ENCODE measurements at regions not wholly inside any gene's neighbourhood (a gene's known extent, or its start where the extent isn't known, plus 50 kb on each side); places are given as distances from the start of the nearest gene placed in this dataset.

- TF ChIP-seq CTCF (IDR thresholded peaks at IDR 0.05): no peak
- no peaks in the 10 kb centered on the region for H3K36me3 ChIP-seq
- H3K27ac ChIP-seq: no peak overlapping the region
- no peak overlapping the region for H3K9ac ChIP-seq (ENCODE audit: low read depth in 2 of 2, low read length in 2 of 2)
- DNase-seq: no peak
- H3K9me3 ChIP-seq: no peaks in the 10 kb centered on the region
- no peak overlapping the region for H3K4me3 ChIP-seq
- H3K4me1 ChIP-seq: no peaks in the 10 kb centered on the region
- no peaks in the 10 kb centered on the region for H3K27me3 ChIP-seq
- intact Hi-C loops (cut with DNase I): no loop called here
These were observed 164.0 kb downstream of the FASLG start for GRCh38 chr1:172822886-172823285.

DNA sequence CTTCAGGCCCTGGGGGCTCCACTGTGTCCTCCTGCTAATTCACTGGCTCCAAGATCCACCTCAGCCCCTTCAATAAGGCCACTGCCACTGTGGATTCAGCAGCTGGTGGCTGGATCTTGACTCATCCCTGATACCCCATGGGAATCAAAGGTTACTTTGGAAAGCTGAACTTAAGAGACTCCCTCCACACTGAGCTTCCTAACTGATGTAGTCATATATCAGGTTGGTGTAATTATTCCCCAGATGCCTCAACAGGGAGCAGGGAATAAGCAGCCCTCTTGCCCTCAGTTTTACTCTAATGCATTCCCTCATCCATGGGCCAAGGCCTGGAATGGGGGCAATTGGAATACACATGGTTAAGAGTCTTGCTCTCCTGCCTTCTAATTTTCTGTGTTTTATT lies 164.6 kb downstream of the FASLG start:
- intact Hi-C loops (cut with DNase I): no loop called here
- no peak overlapping the region for H3K27ac ChIP-seq
- H3K9ac ChIP-seq (ENCODE audit: low read depth in 2 of 2, low read length in 2 of 2): no peak overlapping the region
- TF ChIP-seq CTCF (IDR thresholded peaks at IDR 0.05): no peak
- no peaks in the 10 kb centered on the region for H3K36me3 ChIP-seq
- no peak for DNase-seq
- H3K4me3 ChIP-seq: no peak overlapping the region
- H3K27me3 ChIP-seq: no peaks in the 10 kb centered on the region
- H3K4me1 ChIP-seq: no peaks in the 10 kb centered on the region
- no peaks in the 10 kb centered on the region for H3K9me3 ChIP-seq

DNA sequence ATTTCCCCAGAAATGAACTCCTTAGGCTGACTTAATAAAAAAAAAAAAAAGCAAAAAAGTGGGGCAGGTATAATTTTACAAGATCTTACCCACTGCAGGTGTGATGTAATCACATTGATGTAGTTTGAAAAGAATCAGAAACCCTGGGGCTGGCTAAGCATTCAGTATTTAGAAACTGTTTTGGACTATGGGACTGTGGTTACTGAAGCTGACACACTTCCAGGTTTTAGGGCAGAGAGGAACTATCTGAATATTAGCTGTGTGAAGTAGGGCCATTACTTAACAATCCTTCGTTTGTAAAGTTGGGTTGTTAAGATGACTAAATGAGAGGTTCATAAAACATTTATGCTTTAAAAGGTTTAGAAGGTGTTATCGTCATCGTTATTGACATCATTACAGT lies 165.3 kb downstream of the FASLG start:
- no peak for DNase-seq
- intact Hi-C loops (cut with DNase I): loop anchor here (2.0 kb wide), 1 partner anchor 81 kb away; no protein-coding TSS in a partner anchor
- H3K4me1 ChIP-seq: no peaks in the 10 kb centered on the region
- TF ChIP-seq CTCF (IDR thresholded peaks at IDR 0.05): no peak
- no peaks in the 10 kb centered on the region for H3K27me3 ChIP-seq
- no peak overlapping the region for H3K27ac ChIP-seq
- no peaks in the 10 kb centered on the region for H3K36me3 ChIP-seq
- no peaks in the 10 kb centered on the region for H3K9me3 ChIP-seq
- no peak overlapping the region for H3K9ac ChIP-seq (ENCODE audit: low read depth in 2 of 2, low read length in 2 of 2)
- H3K4me3 ChIP-seq: no peak overlapping the region

DNA sequence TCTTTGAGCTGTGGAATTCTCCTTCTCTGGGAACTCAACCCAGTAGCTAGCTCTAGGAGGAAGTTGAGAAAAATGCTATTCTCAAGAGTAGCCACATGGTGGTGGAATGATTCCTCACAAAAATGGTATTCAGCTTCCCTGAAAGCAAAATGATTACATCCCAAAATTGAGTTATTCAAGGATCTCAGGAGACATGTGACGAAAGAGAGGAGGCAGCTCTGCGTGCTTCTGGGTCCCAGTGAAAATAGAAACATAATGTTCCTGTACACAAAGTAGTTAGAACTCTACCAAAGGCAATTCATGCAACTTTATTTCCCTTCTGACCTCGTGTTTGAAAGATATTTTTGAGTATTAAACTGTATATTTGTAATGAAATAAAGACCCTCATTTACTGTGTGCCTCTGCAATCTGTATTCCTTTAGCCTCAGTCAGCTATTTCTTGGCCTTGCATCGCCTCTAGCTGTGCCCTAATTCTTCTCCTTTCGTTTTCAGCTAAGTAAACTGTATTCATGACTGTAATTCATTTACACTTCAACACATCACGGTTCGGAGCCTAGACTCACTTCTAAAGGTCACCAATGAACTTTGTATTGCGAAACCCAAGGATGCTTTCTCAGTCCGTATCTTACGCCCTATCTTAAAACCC lies 167.3 kb downstream of the FASLG start:
- Histone ChIP-seq H3K4me1 (no peaks in the 10 kb centered on the region), H3K4me3 (no peak overlapping the region), H3K9me3 (no peaks in the 10 kb centered on the region), H3K27ac (peak overlapping the region; percentile 13), H3K27me3 (no peaks in the 10 kb centered on the region), H3K36me3 (no peaks in the 10 kb centered on the region), H3K9ac (ENCODE audit: low read depth in 2 of 2, low read length in 2 of 2) (peak overlapping the region; percentile 14 to 43)
- DNase-seq: peak; percentile 23
- intact Hi-C loops (cut with DNase I): loop anchor here (2.0 kb wide), 1 partner anchor 377 kb away; no protein-coding TSS in a partner anchor
- peak; percentile 41 for TF ChIP-seq CTCF (IDR thresholded peaks at IDR 0.05)

- Histone ChIP-seq H3K27ac (peak overlapping the region; percentile 20), H3K27me3 (no peaks in the 10 kb centered on the region), H3K4me3 (no peak overlapping the region), H3K9me3 (no peaks in the 10 kb centered on the region), H3K4me1 (no peaks in the 10 kb centered on the region), H3K9ac (ENCODE audit: low read depth in 2 of 2, low read length in 2 of 2) (no peak overlapping the region), H3K36me3 (no peaks in the 10 kb centered on the region)
- TF ChIP-seq CTCF (IDR thresholded peaks at IDR 0.05): no peak
- DNase-seq: no peak
- intact Hi-C loops (cut with DNase I): loop anchor here (2.0 kb wide), 1 partner anchor 376 kb away; no protein-coding TSS in a partner anchor
These were observed 168.4 kb downstream of the FASLG start for GRCh38 chr1:172827301-172827700.

Measured in colonic mucosa (tissue), 4 donors.